Retinal pigment epithelial cell (primary cell): ENCODE measurements at regions not wholly inside any gene's neighbourhood (a gene's known extent, or its start where the extent isn't known, plus 50 kb on each side); places are given as distances from the start of the nearest gene placed in this dataset.

Experiments
- DNase-seq: peaks from one replicate; pipeline ENCODE4 v3.0.0-alpha.2; 2010; ENCODE audit warnings: low read depth
- H3K4me3 ChIP-seq: 2 replicates; pipeline ENCODE4 v1.5.1; 2011; ENCODE audit warnings: mild to moderate bottlenecking, low read length, control low read depth, moderate library complexity
- CTCF ChIP-seq: conservative IDR thresholded peaks from 2 replicates; pipeline ENCODE4 v1.5.1; 2011; ENCODE audit warnings: low read depth, low read length, control low read depth, inconsistent platforms

GRCh38 chrX:25156832-25157231 is 141.1 kb upstream of the ARX start:
- no peak overlapping the region for H3K4me3 ChIP-seq
- TF ChIP-seq CTCF = no peak
- no peak for DNase-seq

- DNase-seq = no peak
- no peak for TF ChIP-seq CTCF
- H3K4me3 ChIP-seq = no peak overlapping the region
These were observed 140.6 kb upstream of the ARX start for GRCh38 chrX:25156323-25156722.

GRCh38 chrX:25154168-25154567 is 138.4 kb upstream of the ARX start:
- no peak for DNase-seq
- TF ChIP-seq CTCF = no peak
- no peak overlapping the region for H3K4me3 ChIP-seq

GRCh38 chrX:25151749-25152148 is 136.0 kb upstream of the ARX start:
- TF ChIP-seq CTCF = no peak
- no peak for DNase-seq
- H3K4me3 ChIP-seq = no peak overlapping the region

GRCh38 chrX:25144043-25144940 is 128.5 kb upstream of the ARX start:
- peak; percentile 63 for TF ChIP-seq CTCF
- peak overlapping the region; percentile 3 for H3K4me3 ChIP-seq
- DNase-seq = peak; percentile 13

GRCh38 chrX:25143596-25143995 is 127.8 kb upstream of the ARX start:
- no peak overlapping the region for H3K4me3 ChIP-seq
- no peak for DNase-seq
- no peak for TF ChIP-seq CTCF

GRCh38 chrX:25141684-25142083 is 125.9 kb upstream of the ARX start:
- TF ChIP-seq CTCF = no peak
- no peak for DNase-seq
- no peak overlapping the region for H3K4me3 ChIP-seq
